ENCODE measurements at regions not wholly inside any gene's neighbourhood (a gene's known extent, or its start where the extent isn't known, plus 50 kb on each side); places are given as distances from the start of the nearest gene placed in this dataset.
"Not testable (repeated sequence)": the region's sequence is repeated elsewhere in the genome, so short reads cannot be mapped to it uniquely, and the experiment has no call there.

- DNase-seq: not testable (repeated sequence)
These were observed 1716.9 kb downstream of the SI start for GRCh38 chr3:163361357-163361878.

GRCh38 chr3:163347944-163348343 is 1730.4 kb downstream of the SI start:
- no peak for DNase-seq

- DNase-seq: no peak
These were observed 1742.9 kb downstream of the SI start for GRCh38 chr3:163335429-163335828.

GRCh38 chr3:163328680-163329079 is 1749.6 kb downstream of the SI start:
- DNase-seq: no peak

GRCh38 chr3:163327086-163327485 is 1751.2 kb downstream of the SI start:
- no peak for DNase-seq

GRCh38 chr3:163315786-163316185 is 1762.5 kb downstream of the SI start:
- DNase-seq: no peak

GRCh38 chr3:163306405-163306804 is 1771.9 kb downstream of the SI start:
- no peak for DNase-seq

GRCh38 chr3:163273694-163274093 is 1777.1 kb downstream of the OTOL1 start:
- DNase-seq: no peak

GRCh38 chr3:163266731-163267130 is 1770.1 kb downstream of the OTOL1 start:
- no peak for DNase-seq

- no peak for DNase-seq
These were observed 1765.0 kb downstream of the OTOL1 start for GRCh38 chr3:163261618-163262017.

- DNase-seq: no peak
These were observed 1764.4 kb downstream of the OTOL1 start for GRCh38 chr3:163261056-163261455.

- DNase-seq: no peak
These were observed 1721.7 kb downstream of the OTOL1 start for GRCh38 chr3:163218336-163218735.

- no peak for DNase-seq
These were observed 1717.2 kb downstream of the OTOL1 start for GRCh38 chr3:163213838-163214237.

GRCh38 chr3:163196815-163197374 is 1700.3 kb downstream of the OTOL1 start:
- DNase-seq: no peak

- no peak for DNase-seq
These were observed 1699.6 kb downstream of the OTOL1 start for GRCh38 chr3:163196245-163196644.

- no peak for DNase-seq
These were observed 1689.2 kb downstream of the OTOL1 start for GRCh38 chr3:163185721-163186350.

GRCh38 chr3:163175970-163176369 is 1679.4 kb downstream of the OTOL1 start:
- no peak for DNase-seq

GRCh38 chr3:163172513-163172912 is 1675.9 kb downstream of the OTOL1 start:
- not testable (repeated sequence) for DNase-seq

GRCh38 chr3:163166197-163166596 is 1669.6 kb downstream of the OTOL1 start:
- no peak for DNase-seq

- no peak for DNase-seq
These were observed 1662.7 kb downstream of the OTOL1 start for GRCh38 chr3:163159306-163159705.

GRCh38 chr3:163139600-163139999 is 1643.0 kb downstream of the OTOL1 start:
- DNase-seq: no peak

- DNase-seq: no peak
These were observed 1641.7 kb downstream of the OTOL1 start for GRCh38 chr3:163138258-163138657.

GRCh38 chr3:163132111-163132510 is 1635.5 kb downstream of the OTOL1 start:
- DNase-seq: no peak

GRCh38 chr3:163129287-163129686 is 1632.7 kb downstream of the OTOL1 start:
- DNase-seq: no peak

- no peak for DNase-seq
These were observed 1629.5 kb downstream of the OTOL1 start for GRCh38 chr3:163126115-163126514.
